ENCODE measurements at regions not wholly inside any gene's neighbourhood (a gene's known extent, or its start where the extent isn't known, plus 50 kb on each side); places are given as distances from the start of the nearest gene placed in this dataset.

DNA sequence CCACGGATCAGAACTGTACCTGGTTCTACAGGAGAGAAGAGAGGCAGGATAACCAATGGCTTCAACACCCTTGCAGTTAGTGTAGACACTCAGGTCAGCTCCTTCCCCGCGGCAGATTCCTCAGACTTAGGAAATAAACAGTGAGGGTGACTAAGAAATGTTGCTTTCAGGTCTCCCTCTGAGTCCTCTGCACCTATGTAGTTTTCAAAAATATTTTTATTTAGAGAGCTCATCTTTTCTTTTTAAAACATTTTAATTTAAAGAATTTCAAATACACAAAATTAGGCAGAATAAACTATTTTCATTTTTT is 195.2 kb downstream of the KLF12 start (continued):
- TF ChIP-seq, protein P1, sequence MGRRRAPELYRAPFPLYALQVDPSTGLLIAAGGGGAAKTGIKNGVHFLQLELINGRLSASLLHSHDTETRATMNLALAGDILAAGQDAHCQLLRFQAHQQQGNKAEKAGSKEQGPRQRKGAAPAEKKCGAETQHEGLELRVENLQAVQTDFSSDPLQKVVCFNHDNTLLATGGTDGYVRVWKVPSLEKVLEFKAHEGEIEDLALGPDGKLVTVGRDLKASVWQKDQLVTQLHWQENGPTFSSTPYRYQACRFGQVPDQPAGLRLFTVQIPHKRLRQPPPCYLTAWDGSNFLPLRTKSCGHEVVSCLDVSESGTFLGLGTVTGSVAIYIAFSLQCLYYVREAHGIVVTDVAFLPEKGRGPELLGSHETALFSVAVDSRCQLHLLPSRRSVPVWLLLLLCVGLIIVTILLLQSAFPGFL (CRISPR knock-in tag; IDR thresholded peaks at IDR 0.05; ENCODE audit: borderline replicate concordance) = no peak
- TF ChIP-seq ZNF263 (CRISPR knock-in tag; IDR thresholded peaks at IDR 0.05; ENCODE audit: low read depth) (no peak), NFYB (CRISPR knock-in tag; conservative IDR thresholded peaks at IDR 0.05; ENCODE audit: low read depth) (no peak), CREM (CRISPR knock-in tag; IDR thresholded peaks at IDR 0.05) (no peak), TP53 (CRISPR knock-in tag; IDR thresholded peaks at IDR 0.05) (no peak)
- TF ChIP-seq, protein P2, sequence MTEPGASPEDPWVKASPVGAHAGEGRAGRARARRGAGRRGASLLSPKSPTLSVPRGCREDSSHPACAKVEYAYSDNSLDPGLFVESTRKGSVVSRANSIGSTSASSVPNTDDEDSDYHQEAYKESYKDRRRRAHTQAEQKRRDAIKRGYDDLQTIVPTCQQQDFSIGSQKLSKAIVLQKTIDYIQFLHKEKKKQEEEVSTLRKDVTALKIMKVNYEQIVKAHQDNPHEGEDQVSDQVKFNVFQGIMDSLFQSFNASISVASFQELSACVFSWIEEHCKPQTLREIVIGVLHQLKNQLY (CRISPR knock-in tag; IDR thresholded peaks at IDR 0.05) = no peak
- TF ChIP-seq, protein P3, sequence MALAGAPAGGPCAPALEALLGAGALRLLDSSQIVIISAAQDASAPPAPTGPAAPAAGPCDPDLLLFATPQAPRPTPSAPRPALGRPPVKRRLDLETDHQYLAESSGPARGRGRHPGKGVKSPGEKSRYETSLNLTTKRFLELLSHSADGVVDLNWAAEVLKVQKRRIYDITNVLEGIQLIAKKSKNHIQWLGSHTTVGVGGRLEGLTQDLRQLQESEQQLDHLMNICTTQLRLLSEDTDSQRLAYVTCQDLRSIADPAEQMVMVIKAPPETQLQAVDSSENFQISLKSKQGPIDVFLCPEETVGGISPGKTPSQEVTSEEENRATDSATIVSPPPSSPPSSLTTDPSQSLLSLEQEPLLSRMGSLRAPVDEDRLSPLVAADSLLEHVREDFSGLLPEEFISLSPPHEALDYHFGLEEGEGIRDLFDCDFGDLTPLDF (CRISPR knock-in tag; IDR thresholded peaks at IDR 0.05) = no peak
- TF ChIP-seq, protein P4, sequence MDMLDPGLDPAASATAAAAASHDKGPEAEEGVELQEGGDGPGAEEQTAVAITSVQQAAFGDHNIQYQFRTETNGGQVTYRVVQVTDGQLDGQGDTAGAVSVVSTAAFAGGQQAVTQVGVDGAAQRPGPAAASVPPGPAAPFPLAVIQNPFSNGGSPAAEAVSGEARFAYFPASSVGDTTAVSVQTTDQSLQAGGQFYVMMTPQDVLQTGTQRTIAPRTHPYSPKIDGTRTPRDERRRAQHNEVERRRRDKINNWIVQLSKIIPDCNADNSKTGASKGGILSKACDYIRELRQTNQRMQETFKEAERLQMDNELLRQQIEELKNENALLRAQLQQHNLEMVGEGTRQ (CRISPR knock-in tag; IDR thresholded peaks at IDR 0.05) = no peak
- TF ChIP-seq, protein P5, sequence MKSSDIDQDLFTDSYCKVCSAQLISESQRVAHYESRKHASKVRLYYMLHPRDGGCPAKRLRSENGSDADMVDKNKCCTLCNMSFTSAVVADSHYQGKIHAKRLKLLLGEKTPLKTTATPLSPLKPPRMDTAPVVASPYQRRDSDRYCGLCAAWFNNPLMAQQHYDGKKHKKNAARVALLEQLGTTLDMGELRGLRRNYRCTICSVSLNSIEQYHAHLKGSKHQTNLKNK (CRISPR knock-in tag; IDR thresholded peaks at IDR 0.05) = no peak

DNA sequence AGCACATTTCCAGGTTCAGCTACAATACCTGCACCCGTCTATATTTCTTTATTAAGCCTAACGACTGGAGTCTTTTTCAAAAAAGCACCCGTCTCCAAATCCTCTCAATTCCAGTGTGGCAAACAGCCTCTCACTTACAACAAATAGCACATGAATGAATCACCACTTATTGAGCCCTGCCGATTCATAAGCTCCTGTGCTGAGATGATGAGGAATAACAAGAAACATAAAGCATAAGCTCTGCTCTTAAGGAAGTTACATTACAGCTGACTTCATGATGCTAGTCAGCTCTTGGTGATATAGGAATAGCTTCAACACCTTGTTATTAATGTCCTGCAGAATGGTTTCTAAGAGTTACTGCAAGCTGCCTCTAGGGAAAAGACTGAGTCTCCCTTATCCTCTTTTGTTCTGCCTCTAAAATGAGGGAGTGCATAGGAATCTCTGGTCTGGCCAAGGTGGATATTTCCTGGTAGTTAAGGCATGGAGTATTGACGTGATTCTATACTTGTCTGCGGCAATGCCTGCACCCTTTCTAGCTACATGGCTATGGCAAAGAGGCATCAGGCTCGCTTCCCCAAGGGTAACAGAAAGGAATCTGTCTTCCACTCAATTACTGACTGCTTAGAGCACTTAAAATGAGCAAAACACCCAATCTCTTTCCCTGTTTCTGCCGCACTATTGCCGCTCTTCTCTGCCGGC is 195.7 kb downstream of the KLF12 start:
- Mint-ChIP-seq H3K4me1 (peaks cover 43% of the 10 kb centered on the region), H3K27ac (no peak overlapping the region; the same call in 1 of the 2 replicates), H3K4me3 (no peak overlapping the region), H3K9me3 (0 out of 2 replicates have a peak, but pooled peaks cover 2% of the 10 kb centered on the region), H3K27me3 (ENCODE audit: low read depth) (no peaks in the 10 kb centered on the region), H3K36me3 (peaks cover 2% of the 10 kb centered on the region; the same call in 1 of the 2 replicates)
- ChIA-PET POLR2A (no interaction called here), CTCF (interaction anchor here (0.7 kb wide), 1 partner anchor 348 kb away, joined by 3 read pairs; no protein-coding TSS in a partner anchor)
- TF ChIP-seq, protein P6, sequence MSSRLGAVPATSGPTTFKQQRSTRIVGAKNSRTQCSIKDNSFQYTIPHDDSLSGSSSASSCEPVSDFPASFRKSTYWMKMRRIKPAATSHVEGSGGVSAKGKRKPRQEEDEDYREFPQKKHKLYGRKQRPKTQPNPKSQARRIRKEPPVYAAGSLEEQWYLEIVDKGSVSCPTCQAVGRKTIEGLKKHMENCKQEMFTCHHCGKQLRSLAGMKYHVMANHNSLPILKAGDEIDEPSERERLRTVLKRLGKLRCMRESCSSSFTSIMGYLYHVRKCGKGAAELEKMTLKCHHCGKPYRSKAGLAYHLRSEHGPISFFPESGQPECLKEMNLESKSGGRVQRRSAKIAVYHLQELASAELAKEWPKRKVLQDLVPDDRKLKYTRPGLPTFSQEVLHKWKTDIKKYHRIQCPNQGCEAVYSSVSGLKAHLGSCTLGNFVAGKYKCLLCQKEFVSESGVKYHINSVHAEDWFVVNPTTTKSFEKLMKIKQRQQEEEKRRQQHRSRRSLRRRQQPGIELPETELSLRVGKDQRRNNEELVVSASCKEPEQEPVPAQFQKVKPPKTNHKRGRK (CRISPR knock-in tag; IDR thresholded peaks at IDR 0.05; ENCODE audit: borderline replicate concordance) = no peak
- TF ChIP-seq, protein P7, sequence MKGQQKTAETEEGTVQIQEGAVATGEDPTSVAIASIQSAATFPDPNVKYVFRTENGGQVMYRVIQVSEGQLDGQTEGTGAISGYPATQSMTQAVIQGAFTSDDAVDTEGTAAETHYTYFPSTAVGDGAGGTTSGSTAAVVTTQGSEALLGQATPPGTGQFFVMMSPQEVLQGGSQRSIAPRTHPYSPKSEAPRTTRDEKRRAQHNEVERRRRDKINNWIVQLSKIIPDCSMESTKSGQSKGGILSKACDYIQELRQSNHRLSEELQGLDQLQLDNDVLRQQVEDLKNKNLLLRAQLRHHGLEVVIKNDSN (CRISPR knock-in tag; IDR thresholded peaks at IDR 0.05) = no peak
- TF ChIP-seq CREB1 (CRISPR knock-in tag; IDR thresholded peaks at IDR 0.05) (no peak), NFE2L1 (CRISPR knock-in tag; IDR thresholded peaks at IDR 0.05) (no peak), TCF7 (CRISPR knock-in tag; IDR thresholded peaks at IDR 0.05; ENCODE audit: low read depth) (no peak)
- TF ChIP-seq, protein P8, sequence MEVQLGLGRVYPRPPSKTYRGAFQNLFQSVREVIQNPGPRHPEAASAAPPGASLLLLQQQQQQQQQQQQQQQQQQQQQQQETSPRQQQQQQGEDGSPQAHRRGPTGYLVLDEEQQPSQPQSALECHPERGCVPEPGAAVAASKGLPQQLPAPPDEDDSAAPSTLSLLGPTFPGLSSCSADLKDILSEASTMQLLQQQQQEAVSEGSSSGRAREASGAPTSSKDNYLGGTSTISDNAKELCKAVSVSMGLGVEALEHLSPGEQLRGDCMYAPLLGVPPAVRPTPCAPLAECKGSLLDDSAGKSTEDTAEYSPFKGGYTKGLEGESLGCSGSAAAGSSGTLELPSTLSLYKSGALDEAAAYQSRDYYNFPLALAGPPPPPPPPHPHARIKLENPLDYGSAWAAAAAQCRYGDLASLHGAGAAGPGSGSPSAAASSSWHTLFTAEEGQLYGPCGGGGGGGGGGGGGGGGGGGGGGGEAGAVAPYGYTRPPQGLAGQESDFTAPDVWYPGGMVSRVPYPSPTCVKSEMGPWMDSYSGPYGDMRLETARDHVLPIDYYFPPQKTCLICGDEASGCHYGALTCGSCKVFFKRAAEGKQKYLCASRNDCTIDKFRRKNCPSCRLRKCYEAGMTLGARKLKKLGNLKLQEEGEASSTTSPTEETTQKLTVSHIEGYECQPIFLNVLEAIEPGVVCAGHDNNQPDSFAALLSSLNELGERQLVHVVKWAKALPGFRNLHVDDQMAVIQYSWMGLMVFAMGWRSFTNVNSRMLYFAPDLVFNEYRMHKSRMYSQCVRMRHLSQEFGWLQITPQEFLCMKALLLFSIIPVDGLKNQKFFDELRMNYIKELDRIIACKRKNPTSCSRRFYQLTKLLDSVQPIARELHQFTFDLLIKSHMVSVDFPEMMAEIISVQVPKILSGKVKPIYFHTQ (CRISPR knock-in tag; IDR thresholded peaks at IDR 0.05) = no peak
- TF ChIP-seq, protein P9, sequence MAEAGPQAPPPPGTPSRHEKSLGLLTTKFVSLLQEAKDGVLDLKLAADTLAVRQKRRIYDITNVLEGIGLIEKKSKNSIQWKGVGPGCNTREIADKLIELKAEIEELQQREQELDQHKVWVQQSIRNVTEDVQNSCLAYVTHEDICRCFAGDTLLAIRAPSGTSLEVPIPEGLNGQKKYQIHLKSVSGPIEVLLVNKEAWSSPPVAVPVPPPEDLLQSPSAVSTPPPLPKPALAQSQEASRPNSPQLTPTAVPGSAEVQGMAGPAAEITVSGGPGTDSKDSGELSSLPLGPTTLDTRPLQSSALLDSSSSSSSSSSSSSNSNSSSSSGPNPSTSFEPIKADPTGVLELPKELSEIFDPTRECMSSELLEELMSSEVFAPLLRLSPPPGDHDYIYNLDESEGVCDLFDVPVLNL (CRISPR knock-in tag; IDR thresholded peaks at IDR 0.05; ENCODE audit: borderline replicate concordance, low read depth) = no peak
- DNase-seq (ENCODE audit: low spot score) (no peak), ATAC-seq (peak; percentile 39; the same call in 1 of the 2 replicates)

Measured in WTC11 (cell line).